ENCODE measurements at regions not wholly inside any gene's neighbourhood (a gene's known extent, or its start where the extent isn't known, plus 50 kb on each side); places are given as distances from the start of the nearest gene placed in this dataset.

DNA sequence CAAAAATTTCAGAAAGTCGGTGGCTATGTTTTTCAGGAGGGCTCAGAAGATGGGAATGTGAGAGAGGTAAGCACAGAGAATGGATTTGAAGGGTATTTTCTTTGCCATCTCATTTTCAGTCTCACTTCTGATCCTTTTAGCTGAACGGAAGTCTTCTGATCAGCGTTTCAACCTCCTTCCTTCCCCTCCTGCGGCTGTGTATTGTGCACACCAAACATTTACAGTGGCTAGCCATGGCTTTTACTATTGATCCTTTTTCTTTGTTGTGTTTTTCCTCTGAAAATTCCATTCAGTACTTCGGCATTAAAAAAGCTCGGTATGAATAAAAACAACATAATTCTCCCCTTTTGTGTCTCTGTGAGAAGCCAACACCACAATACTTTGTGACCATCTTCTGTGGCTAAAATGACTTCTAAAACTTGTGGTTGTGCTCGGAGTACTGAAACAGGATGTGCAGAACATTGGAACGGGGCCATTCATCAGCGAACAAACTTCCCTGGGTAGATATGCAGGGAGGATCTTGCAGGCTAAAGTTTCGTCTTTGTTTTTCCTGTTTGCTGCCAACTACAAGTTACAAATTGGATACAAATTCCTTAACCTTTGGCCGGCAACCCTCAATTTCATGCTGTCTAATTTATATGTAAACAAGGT, 260.8 kb upstream of the FAM98A start:
- no peaks in the 10 kb centered on the region for H3K4me1 ChIP-seq (replicated peaks)
- H3K27me3 ChIP-seq (replicated peaks; ENCODE audit: insufficient read depth) = no peaks in the 10 kb centered on the region
- no peak overlapping the region for H3K4me3 ChIP-seq
- DNase-seq (ENCODE audit: low spot score) = no peak
- intact Hi-C loops (cut with DNase I) = no loop called here
- WGBS = 32% methylated on average over 11 of the region's 11 CpGs
- no peaks in the 10 kb centered on the region for H3K9me3 ChIP-seq
- H3K36me3 ChIP-seq = no peaks in the 10 kb centered on the region
- TF ChIP-seq POLR2A (IDR thresholded peaks at IDR 0.05) (no peak), POLR2AphosphoS5 (IDR thresholded peaks at IDR 0.05) (no peak)
- TF ChIP-seq, protein P1, sequence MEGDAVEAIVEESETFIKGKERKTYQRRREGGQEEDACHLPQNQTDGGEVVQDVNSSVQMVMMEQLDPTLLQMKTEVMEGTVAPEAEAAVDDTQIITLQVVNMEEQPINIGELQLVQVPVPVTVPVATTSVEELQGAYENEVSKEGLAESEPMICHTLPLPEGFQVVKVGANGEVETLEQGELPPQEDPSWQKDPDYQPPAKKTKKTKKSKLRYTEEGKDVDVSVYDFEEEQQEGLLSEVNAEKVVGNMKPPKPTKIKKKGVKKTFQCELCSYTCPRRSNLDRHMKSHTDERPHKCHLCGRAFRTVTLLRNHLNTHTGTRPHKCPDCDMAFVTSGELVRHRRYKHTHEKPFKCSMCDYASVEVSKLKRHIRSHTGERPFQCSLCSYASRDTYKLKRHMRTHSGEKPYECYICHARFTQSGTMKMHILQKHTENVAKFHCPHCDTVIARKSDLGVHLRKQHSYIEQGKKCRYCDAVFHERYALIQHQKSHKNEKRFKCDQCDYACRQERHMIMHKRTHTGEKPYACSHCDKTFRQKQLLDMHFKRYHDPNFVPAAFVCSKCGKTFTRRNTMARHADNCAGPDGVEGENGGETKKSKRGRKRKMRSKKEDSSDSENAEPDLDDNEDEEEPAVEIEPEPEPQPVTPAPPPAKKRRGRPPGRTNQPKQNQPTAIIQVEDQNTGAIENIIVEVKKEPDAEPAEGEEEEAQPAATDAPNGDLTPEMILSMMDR (IDR thresholded peaks at IDR 0.05) = no peak
- H3K27ac ChIP-seq = no peak overlapping the region

GRCh38 chr2:33859176-33859575, 260.1 kb upstream of the FAM98A start:
- no peak for DNase-seq (ENCODE audit: low spot score)
- Histone ChIP-seq H3K27ac (no peak overlapping the region), H3K27me3 (replicated peaks; ENCODE audit: insufficient read depth) (no peaks in the 10 kb centered on the region), H3K36me3 (no peaks in the 10 kb centered on the region), H3K9me3 (no peaks in the 10 kb centered on the region), H3K4me3 (no peak overlapping the region), H3K4me1 (replicated peaks) (no peaks in the 10 kb centered on the region)
- TF ChIP-seq, protein P1 (IDR thresholded peaks at IDR 0.05) = no peak
- no peak for TF ChIP-seq POLR2A (IDR thresholded peaks at IDR 0.05)
- no peak for TF ChIP-seq POLR2AphosphoS5 (IDR thresholded peaks at IDR 0.05)
- intact Hi-C loops (cut with DNase I) = no loop called here
- WGBS = 87% methylated on average over 6 of the region's 6 CpGs

- H3K4me3 ChIP-seq = no peak overlapping the region
- 94% methylated on average over 2 of the region's 2 CpGs for WGBS
- H3K9me3 ChIP-seq = no peaks in the 10 kb centered on the region
- no peaks in the 10 kb centered on the region for H3K4me1 ChIP-seq (replicated peaks)
- no peak overlapping the region for H3K27ac ChIP-seq
- TF ChIP-seq POLR2A (IDR thresholded peaks at IDR 0.05) (no peak), POLR2AphosphoS5 (IDR thresholded peaks at IDR 0.05) (no peak)
- TF ChIP-seq, protein P1 (IDR thresholded peaks at IDR 0.05) = no peak
- H3K36me3 ChIP-seq = no peaks in the 10 kb centered on the region
- DNase-seq (ENCODE audit: low spot score) = no peak
- intact Hi-C loops (cut with DNase I) = no loop called here
- no peaks in the 10 kb centered on the region for H3K27me3 ChIP-seq (replicated peaks; ENCODE audit: insufficient read depth)
These were observed 249.4 kb upstream of the FAM98A start for GRCh38 chr2:33848486-33848885.

DNA sequence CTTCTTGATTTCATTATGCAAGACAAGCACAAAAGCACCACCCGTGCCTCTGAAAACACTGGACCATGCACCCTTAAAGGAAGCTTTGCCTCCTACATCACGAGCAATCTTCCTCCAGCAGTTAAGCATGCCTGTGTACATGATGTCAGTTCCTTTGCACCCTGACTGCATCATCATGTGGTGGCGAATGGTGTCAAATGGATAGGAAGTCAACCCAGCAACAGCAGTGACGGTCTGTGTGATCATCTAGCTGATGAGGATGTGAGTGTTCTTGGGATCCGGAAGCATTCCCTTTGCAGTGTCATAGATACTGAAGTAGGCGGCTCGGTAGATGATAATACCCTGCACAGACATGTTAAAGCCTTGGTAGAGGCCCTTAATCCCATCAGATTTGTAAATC, 240.7 kb upstream of the FAM98A start:
- no peaks in the 10 kb centered on the region for H3K9me3 ChIP-seq
- H3K27ac ChIP-seq = no peak overlapping the region
- H3K4me3 ChIP-seq = no peak overlapping the region
- intact Hi-C loops (cut with DNase I) = no loop called here
- 95% methylated on average over 7 of the region's 7 CpGs for WGBS
- no peaks in the 10 kb centered on the region for H3K27me3 ChIP-seq (replicated peaks; ENCODE audit: insufficient read depth)
- TF ChIP-seq POLR2A (IDR thresholded peaks at IDR 0.05) (no peak), POLR2AphosphoS5 (IDR thresholded peaks at IDR 0.05) (no peak)
- TF ChIP-seq, protein P1 (IDR thresholded peaks at IDR 0.05) = no peak
- DNase-seq (ENCODE audit: low spot score) = no peak
- no peaks in the 10 kb centered on the region for H3K4me1 ChIP-seq (replicated peaks)
- no peaks in the 10 kb centered on the region for H3K36me3 ChIP-seq

DNA sequence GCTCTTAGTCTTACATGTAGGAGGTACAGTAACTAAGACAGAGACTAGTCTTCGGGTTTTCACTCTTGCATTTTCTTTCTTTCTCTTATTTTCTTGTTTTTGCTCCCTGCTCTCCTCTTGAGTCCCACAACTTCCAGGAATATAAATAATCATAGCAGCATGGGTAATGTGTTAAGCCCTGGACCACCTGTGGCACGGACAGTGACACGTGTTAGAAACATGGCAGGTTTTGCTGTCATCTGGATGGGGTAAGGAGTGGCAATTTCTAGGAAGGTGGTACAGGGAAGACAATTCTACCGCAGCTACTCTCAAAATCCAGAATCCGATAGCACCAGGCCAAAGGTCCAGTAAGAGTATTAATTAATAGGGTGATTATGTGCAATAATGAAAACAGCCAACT, 237.5 kb upstream of the FAM98A start:
- DNase-seq (ENCODE audit: low spot score) = no peak

More for the DNA sequence above, 237.5 kb upstream of the FAM98A start:
- H3K4me1 ChIP-seq (replicated peaks) = no peaks in the 10 kb centered on the region
- WGBS = 98% methylated on average over 5 of the region's 5 CpGs
- no peaks in the 10 kb centered on the region for H3K36me3 ChIP-seq
- TF ChIP-seq, protein P1 (IDR thresholded peaks at IDR 0.05) = no peak
- TF ChIP-seq POLR2AphosphoS5 (IDR thresholded peaks at IDR 0.05) (no peak), POLR2A (IDR thresholded peaks at IDR 0.05) (no peak)
- H3K27me3 ChIP-seq (replicated peaks; ENCODE audit: insufficient read depth) = no peaks in the 10 kb centered on the region
- H3K4me3 ChIP-seq = no peak overlapping the region
- no peak overlapping the region for H3K27ac ChIP-seq
- no peaks in the 10 kb centered on the region for H3K9me3 ChIP-seq
- intact Hi-C loops (cut with DNase I) = no loop called here

Data from prostate gland (tissue), 2 donors.